ENCODE measurements at regions not wholly inside any gene's neighbourhood (a gene's known extent, or its start where the extent isn't known, plus 50 kb on each side); places are given as distances from the start of the nearest gene placed in this dataset.

DNA sequence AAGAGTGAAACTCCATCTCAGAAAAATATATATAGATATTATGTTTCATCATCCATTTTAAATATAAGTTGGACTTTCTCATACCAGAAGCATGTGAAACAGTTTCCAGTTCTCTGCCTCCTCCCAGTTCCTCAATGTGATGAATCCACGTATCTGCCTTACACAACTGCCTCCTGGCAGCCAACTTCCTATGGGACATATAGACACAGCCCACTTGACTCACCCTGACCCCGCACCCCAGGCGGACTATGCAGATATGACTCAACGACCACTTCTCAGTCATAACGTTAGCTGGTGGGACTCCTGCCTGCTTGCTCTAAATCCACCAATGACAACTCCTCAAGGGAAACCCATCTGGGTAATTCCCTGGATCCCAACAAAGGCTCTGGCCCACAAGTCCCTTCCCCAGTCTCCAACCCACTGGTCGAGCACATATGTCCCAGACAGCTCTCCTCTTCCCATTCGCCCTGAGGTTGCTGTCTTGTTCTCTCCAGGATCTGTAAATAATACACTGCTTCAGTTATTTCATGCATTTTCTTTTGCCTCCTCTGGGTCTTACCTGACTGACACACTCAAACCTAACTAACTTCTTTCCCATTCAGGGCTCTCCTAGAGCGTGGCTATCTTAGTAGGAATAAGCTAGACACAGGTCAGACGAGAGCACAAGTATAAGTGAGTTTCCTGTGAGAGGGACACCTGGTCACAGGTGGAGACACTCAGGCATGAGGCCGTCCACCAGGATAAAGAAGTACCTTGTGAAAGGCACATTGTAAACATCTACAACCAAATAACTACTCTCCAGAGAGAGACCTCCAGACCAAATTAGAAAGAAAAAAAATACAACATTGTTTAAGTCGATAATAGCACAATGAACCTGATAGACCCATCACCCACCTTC is 548.5 kb downstream of the CD83 start:
- Mint-ChIP-seq H3K9me3 (ENCODE audit: unreplicated experiment) (no peaks in the 10 kb centered on the region), H3K4me1 (ENCODE audit: low read depth, unreplicated experiment) (peaks cover 5% of the 10 kb centered on the region), H3K4me3 (ENCODE audit: unreplicated experiment) (no peak overlapping the region), H3K27ac (ENCODE audit: unreplicated experiment) (no peak overlapping the region), H3K27me3 (ENCODE audit: insufficient read depth, unreplicated experiment) (no peaks in the 10 kb centered on the region), H3K36me3 (ENCODE audit: insufficient read depth, unreplicated experiment) (no peaks in the 10 kb centered on the region)
- DNase-seq = no peak
- TF ChIP-seq, protein P1, sequence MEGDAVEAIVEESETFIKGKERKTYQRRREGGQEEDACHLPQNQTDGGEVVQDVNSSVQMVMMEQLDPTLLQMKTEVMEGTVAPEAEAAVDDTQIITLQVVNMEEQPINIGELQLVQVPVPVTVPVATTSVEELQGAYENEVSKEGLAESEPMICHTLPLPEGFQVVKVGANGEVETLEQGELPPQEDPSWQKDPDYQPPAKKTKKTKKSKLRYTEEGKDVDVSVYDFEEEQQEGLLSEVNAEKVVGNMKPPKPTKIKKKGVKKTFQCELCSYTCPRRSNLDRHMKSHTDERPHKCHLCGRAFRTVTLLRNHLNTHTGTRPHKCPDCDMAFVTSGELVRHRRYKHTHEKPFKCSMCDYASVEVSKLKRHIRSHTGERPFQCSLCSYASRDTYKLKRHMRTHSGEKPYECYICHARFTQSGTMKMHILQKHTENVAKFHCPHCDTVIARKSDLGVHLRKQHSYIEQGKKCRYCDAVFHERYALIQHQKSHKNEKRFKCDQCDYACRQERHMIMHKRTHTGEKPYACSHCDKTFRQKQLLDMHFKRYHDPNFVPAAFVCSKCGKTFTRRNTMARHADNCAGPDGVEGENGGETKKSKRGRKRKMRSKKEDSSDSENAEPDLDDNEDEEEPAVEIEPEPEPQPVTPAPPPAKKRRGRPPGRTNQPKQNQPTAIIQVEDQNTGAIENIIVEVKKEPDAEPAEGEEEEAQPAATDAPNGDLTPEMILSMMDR (IDR thresholded peaks at IDR 0.05; ENCODE audit: insufficient read depth in 1 of 2, low read depth in 1 of 2, low read length in 1 of 2, severe bottlenecking in 1 of 2, unreplicated experiment in 1 of 2) = no peak
- no peaks in the 10 kb centered on the region for H3K9me3 ChIP-seq
- peaks cover 3% of the 10 kb centered on the region; the same call in 1 of the 2 replicates for H3K4me1 ChIP-seq
- BruUV-seq (replicated peaks) = no TSS peak
- no peaks in the 10 kb centered on the region for H3K27me3 ChIP-seq (replicated peaks; ENCODE audit: control insufficient read depth, insufficient read depth, low read length)
- intact Hi-C loops (cut with micrococcal nuclease; ENCODE audit: unreplicated experiment) = no loop called here
- H3K36me3 ChIP-seq (ENCODE audit: control insufficient read depth, insufficient read depth, low read length) = no peaks in the 10 kb centered on the region
- ChIA-PET POLR2A (no interaction called here), CTCF (no interaction called here)
- H3K4me3 ChIP-seq (ENCODE audit: low read depth, low read length) = no peak overlapping the region

DNA sequence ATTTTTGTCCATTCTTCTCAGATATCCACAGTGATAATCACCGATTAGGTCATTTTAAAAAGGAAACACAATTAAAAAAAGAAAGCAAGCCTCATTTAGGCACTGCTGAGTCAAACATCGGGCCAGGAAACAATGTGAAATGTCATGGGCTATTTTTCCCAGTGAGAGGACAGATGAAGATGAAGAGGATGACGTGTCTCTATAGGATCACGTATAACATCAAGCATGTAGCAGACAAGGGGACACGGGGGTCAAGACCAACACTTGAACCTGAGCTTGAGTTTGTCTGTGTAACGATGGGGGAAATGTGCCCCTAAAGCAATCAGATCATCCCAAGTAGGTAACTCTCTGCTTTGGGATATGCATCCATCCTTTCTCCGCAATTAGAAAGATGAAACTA is 553.2 kb downstream of the CD83 start:
- ChIA-PET POLR2A (no interaction called here), CTCF (no interaction called here)
- Mint-ChIP-seq H3K4me1 (ENCODE audit: low read depth, unreplicated experiment) (no peaks in the 10 kb centered on the region), H3K36me3 (ENCODE audit: insufficient read depth, unreplicated experiment) (no peaks in the 10 kb centered on the region), H3K9me3 (ENCODE audit: unreplicated experiment) (no peaks in the 10 kb centered on the region), H3K4me3 (ENCODE audit: unreplicated experiment) (no peak overlapping the region), H3K27me3 (ENCODE audit: insufficient read depth, unreplicated experiment) (no peaks in the 10 kb centered on the region), H3K27ac (ENCODE audit: unreplicated experiment) (no peak overlapping the region)
- BruUV-seq (replicated peaks) = no TSS peak
- no peak for DNase-seq
- H3K36me3 ChIP-seq (ENCODE audit: control insufficient read depth, insufficient read depth, low read length) = no peaks in the 10 kb centered on the region
- no peaks in the 10 kb centered on the region for H3K27me3 ChIP-seq (replicated peaks; ENCODE audit: control insufficient read depth, insufficient read depth, low read length)
- no peak overlapping the region for H3K4me3 ChIP-seq (ENCODE audit: low read depth, low read length)
- H3K9me3 ChIP-seq = no peaks in the 10 kb centered on the region
- TF ChIP-seq, protein P1 (IDR thresholded peaks at IDR 0.05; ENCODE audit: insufficient read depth in 1 of 2, low read depth in 1 of 2, low read length in 1 of 2, severe bottlenecking in 1 of 2, unreplicated experiment in 1 of 2) = no peak
- intact Hi-C loops (cut with micrococcal nuclease; ENCODE audit: unreplicated experiment) = no loop called here
- H3K4me1 ChIP-seq = no peaks in the 10 kb centered on the region

DNA sequence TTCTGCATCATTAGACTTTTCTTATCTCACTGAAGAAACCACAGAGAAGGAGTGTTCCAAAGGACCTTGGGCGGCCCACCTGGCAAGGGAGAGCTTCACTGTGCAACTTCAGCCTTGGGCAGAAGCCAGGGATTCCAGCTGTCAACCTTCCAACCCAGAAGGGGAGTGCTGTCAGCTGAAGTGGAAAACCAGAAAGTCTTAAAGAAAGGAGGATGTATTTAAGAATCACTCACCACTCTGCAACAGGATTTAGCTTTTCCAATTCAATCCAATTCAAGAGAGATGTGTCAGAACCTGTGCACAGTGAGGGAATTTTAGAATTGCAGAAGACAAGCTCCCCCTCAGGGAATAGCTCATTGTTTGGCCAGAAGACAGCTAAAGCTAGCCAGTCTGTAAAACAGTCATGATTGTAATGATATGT is 553.7 kb downstream of the CD83 start:
- Mint-ChIP-seq H3K4me3 (ENCODE audit: unreplicated experiment) (no peak overlapping the region), H3K36me3 (ENCODE audit: insufficient read depth, unreplicated experiment) (no peaks in the 10 kb centered on the region), H3K9me3 (ENCODE audit: unreplicated experiment) (no peaks in the 10 kb centered on the region), H3K4me1 (ENCODE audit: low read depth, unreplicated experiment) (no peaks in the 10 kb centered on the region), H3K27ac (ENCODE audit: unreplicated experiment) (no peak overlapping the region), H3K27me3 (ENCODE audit: insufficient read depth, unreplicated experiment) (no peaks in the 10 kb centered on the region)
- POLR2A ChIA-PET = no interaction called here
- CTCF ChIA-PET = no interaction called here
- H3K4me1 ChIP-seq = no peaks in the 10 kb centered on the region
- H3K9me3 ChIP-seq = no peaks in the 10 kb centered on the region
- TF ChIP-seq, protein P1 (IDR thresholded peaks at IDR 0.05; ENCODE audit: insufficient read depth in 1 of 2, low read depth in 1 of 2, low read length in 1 of 2, severe bottlenecking in 1 of 2, unreplicated experiment in 1 of 2) = no peak
- intact Hi-C loops (cut with micrococcal nuclease; ENCODE audit: unreplicated experiment) = no loop called here
- no peak overlapping the region for H3K4me3 ChIP-seq (ENCODE audit: low read depth, low read length)
- no TSS peak for BruUV-seq (replicated peaks)
- no peaks in the 10 kb centered on the region for H3K27me3 ChIP-seq (replicated peaks; ENCODE audit: control insufficient read depth, insufficient read depth, low read length)
- DNase-seq = no peak
- H3K36me3 ChIP-seq (ENCODE audit: control insufficient read depth, insufficient read depth, low read length) = no peaks in the 10 kb centered on the region

All from Caco-2 (cell line).